PFSK-1 (cell line): ENCODE measurements at regions not wholly inside any gene's neighbourhood (a gene's known extent, or its start where the extent isn't known, plus 50 kb on each side); places are given as distances from the start of the nearest gene placed in this dataset.

Experiments
- POLR2AphosphoS5 ChIP-seq: IDR thresholded peaks from 2 replicates; pipeline ENCODE4 v1.6.1; 2012; ENCODE audit warnings: low read depth, mild to moderate bottlenecking, control low read depth, low read length, moderate library complexity
- REST ChIP-seq, 2 experiments: IDR thresholded peaks; 2 replicates each; pipeline versions ENCODE4 v1.6.1 to v1.8.0; 2011 to 2012; ENCODE audit warnings: low read depth in 2 of 2, low read length in 2 of 2, control low read depth in 1 of 2, inconsistent platforms in 1 of 2, mild to moderate bottlenecking in 1 of 2, moderate library complexity in 1 of 2; ENCODE audit not compliant: insufficient read depth in 1 of 2
- SIN3A ChIP-seq: IDR thresholded peaks from 2 replicates; pipeline ENCODE4 v1.6.1; 2012; ENCODE audit warnings: mild to moderate bottlenecking, low read length, moderate library complexity, borderline replicate concordance; ENCODE audit not compliant: insufficient read depth
- TAF1 ChIP-seq: IDR thresholded peaks from 2 replicates; pipeline ENCODE4 v1.6.1; 2012; ENCODE audit warnings: low read length, control low read depth, borderline replicate concordance; ENCODE audit not compliant: insufficient read depth

GRCh38 chr7:17584822-17585221, 286.4 kb downstream of the AHR start:
- TF ChIP-seq TAF1 (no peak), SIN3A (no peak), POLR2AphosphoS5 (no peak), REST (IDR thresholded peaks at IDR 0.05; ENCODE audit: insufficient read depth in 1 of 2, low read depth in 2 of 2, low read length in 2 of 2) (no peak)
